Epithelial cell of proximal tubule (primary cell): ENCODE measurements at regions not wholly inside any gene's neighbourhood (a gene's known extent, or its start where the extent isn't known, plus 50 kb on each side); places are given as distances from the start of the nearest gene placed in this dataset.

Experiments
- DNase-seq: peaks from one replicate; pipeline ENCODE4 v3.0.0-alpha.2; 2011; ENCODE audit warnings: low read depth
- H3K4me3 ChIP-seq: 2 replicates; pipeline ENCODE4 v1.5.1; 2011; ENCODE audit warnings: low read depth, mild to moderate bottlenecking, low read length
- TF ChIP-seq, protein P1 (sequence below): conservative IDR thresholded peaks from 2 replicates; pipeline ENCODE4 v1.5.1; 2012; ENCODE audit warnings: low read depth, mild to moderate bottlenecking, low read length

DNA sequence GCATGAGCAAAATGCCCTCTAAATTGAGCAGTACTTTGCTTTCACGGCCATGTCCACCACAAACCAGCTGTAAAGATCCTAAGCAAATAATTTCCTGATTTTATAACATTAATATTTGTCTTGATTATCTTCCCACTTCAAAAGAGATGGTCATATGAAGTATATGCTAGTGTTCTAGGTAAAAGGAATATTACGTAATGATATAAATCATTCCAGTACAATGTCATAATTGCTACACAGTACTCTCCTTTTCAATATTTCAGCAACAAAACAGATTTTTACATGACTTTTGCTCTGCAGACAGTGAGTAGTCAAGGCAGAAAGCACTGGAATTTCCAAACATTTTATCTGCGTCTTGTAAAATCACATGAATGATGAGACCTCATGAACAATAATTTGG, 572.8 kb upstream of the FRG1 start:
- TF ChIP-seq, protein P1, sequence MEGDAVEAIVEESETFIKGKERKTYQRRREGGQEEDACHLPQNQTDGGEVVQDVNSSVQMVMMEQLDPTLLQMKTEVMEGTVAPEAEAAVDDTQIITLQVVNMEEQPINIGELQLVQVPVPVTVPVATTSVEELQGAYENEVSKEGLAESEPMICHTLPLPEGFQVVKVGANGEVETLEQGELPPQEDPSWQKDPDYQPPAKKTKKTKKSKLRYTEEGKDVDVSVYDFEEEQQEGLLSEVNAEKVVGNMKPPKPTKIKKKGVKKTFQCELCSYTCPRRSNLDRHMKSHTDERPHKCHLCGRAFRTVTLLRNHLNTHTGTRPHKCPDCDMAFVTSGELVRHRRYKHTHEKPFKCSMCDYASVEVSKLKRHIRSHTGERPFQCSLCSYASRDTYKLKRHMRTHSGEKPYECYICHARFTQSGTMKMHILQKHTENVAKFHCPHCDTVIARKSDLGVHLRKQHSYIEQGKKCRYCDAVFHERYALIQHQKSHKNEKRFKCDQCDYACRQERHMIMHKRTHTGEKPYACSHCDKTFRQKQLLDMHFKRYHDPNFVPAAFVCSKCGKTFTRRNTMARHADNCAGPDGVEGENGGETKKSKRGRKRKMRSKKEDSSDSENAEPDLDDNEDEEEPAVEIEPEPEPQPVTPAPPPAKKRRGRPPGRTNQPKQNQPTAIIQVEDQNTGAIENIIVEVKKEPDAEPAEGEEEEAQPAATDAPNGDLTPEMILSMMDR = no peak
- H3K4me3 ChIP-seq = no peak overlapping the region
- no peak for DNase-seq

DNA sequence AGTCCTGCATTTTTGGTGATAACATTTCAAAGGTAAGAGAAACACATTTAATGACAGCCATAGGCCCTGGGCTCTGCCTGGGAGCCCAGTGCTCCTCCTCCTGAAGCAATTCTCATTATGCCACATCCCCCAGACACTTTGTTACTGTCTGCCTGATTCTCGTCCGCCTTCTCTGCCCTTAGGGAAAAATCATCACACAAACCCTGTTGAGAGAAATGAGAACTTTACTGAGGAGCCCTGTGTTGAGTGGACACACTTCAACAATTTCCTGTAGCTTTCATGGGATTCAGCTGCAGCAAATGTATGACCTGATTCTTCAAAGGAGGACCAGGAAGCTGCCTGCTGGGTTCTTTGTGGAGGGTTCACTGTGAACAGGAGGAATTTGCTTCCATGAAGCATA, 566.5 kb upstream of the FRG1 start:
- no peak overlapping the region for H3K4me3 ChIP-seq
- TF ChIP-seq, protein P1 = no peak
- no peak for DNase-seq

DNA sequence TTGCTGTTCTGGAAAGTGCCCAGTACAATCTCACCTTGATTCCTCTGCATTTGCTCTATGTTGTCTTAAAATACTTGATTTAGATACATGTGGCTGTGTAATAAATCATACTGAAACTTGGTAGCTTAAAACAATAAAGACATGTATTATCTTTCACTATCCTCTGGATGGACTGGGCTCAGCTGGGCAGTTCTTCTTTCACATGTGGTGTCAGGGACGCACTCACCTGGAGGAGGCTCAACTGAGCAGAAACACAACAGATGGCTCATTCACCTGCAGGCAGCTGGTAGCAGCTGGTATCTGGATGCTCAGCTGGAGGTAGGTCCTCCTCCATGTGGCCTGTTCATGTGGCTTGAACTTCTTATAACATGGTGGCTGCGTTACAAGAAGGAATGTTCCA, 563.8 kb upstream of the FRG1 start:
- H3K4me3 ChIP-seq = no peak overlapping the region
- no peak for DNase-seq
- TF ChIP-seq, protein P1 = no peak

DNA sequence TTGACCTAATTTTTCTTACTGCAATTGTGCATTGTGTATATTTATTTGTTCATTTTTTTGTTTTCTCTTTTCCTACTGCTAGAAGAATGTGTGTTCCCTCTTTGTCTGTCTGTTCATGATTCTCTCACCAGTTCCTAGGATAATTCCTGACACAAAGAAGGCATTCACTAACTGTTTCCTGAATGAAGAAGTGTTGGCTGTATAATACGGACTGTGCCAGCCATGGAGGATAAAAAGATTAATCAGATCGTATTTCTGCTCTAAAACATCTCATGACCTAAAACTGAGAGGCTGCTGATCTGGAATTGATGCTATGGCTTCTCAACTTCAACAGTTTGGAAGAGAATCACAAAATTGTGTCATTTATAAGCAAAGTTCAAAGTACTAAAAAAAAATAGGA, 563.1 kb upstream of the FRG1 start:
- no peak overlapping the region for H3K4me3 ChIP-seq
- no peak for DNase-seq
- TF ChIP-seq, protein P1 = no peak

DNA sequence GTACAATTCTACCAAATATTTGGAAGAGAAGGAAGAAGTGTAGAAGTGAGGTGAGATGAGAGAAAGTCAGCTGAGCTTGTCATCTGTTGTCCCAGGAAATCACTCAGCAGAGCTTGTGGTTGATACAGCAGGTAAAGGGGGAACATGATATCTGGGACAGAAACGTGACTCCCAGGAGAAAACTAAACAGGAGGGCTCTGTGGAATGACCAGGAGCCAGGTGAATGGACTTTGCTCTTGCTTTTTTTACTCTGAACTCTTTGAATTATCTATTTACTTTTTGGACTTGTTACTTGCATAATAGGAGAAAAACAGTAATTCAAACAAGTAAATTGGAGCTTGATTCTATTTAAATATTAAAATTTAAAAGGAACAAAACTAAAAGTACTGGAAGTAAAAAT, 555.6 kb upstream of the FRG1 start:
- no peak for DNase-seq
- TF ChIP-seq, protein P1 = no peak
- no peak overlapping the region for H3K4me3 ChIP-seq

DNA sequence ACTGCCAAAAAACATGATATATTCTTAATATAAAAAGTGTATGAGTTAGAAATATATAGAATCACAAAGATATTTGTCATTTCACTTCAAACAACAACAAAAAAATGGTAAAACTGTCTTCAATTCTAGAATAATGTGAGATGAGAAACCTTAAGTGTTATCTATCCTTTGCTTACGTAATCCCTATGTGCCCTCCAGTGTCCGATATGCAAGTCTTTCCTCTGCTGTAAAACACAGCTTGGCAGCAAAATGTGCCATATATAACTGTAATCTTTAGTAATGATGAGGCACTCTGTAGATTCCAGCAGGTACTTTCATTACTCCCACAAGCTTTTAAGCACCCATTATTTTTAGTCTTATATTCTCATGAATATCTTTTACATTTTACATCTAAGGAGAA, 555.1 kb upstream of the FRG1 start:
- no peak for DNase-seq
- TF ChIP-seq, protein P1 = no peak
- no peak overlapping the region for H3K4me3 ChIP-seq

DNA sequence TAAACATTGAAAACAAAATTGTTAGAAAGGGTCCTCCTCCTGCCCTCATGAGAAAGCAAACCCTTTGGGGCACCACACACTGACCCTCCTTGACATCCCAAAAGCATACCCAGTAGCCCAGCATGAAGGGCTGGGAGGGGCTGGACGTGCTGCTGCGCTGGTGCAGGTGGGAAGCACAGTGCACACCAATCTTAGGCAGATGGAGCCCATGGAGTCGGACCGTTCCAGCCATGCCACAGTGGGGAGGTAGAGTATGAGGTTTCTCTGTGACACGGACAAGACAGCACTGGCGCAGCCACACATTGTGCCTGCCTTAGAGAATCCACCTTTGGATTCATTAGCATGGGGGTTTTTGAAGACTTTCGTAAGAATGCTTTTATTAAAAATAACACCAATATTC, 544.2 kb upstream of the FRG1 start:
- H3K4me3 ChIP-seq = no peak overlapping the region
- TF ChIP-seq, protein P1 = no peak

More for the DNA sequence above, 544.2 kb upstream of the FRG1 start:
- no peak for DNase-seq
